ENCODE measurements at regions not wholly inside any gene's neighbourhood (a gene's known extent, or its start where the extent isn't known, plus 50 kb on each side); places are given as distances from the start of the nearest gene placed in this dataset.

DNA sequence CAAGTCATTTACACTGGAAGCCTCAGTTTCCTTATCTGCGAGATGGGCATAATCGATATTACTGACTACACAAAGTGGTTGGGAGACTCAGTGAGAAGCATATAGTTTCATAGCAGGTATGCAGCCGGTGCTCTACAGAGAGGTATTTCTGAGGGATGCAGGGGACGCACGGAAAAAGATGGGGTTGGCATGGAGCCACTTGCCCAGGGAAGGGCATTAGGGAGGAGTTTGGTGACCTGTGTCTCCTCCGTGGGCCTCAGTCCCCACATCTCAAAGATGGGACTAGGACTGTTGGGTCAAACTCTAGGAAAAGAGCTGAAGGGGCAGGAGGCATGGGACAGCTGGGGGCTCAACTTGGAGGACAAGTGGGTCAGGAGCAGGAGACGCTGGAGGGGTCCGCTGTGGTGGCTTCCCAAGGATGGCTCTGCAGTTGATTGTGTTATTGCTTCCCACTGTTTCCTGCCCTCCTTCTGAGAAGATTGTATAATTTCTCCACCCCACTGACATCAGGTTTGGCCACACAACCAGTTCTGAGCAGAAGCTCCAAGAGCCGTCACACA is 158.6 kb upstream of the ALDH1B1 start:
- peaks cover 5% of the 10 kb centered on the region for H3K4me1 ChIP-seq (ENCODE audit: insufficient read depth, low read length)
- peaks cover 94% of the 10 kb centered on the region for H3K27me3 ChIP-seq (ENCODE audit: insufficient read depth, low read length)
- H3K36me3 ChIP-seq (ENCODE audit: insufficient read depth, low read depth, low read length): no peaks in the 10 kb centered on the region
- no peaks in the 10 kb centered on the region for H3K9me3 ChIP-seq (ENCODE audit: insufficient read depth, low read depth, low read length)
- H3K27ac ChIP-seq (ENCODE audit: low read length): no peak overlapping the region
- no peak overlapping the region for H3K4me3 ChIP-seq (ENCODE audit: low read length)
- H3K9ac ChIP-seq (ENCODE audit: low read depth, low read length): no peak overlapping the region

DNA sequence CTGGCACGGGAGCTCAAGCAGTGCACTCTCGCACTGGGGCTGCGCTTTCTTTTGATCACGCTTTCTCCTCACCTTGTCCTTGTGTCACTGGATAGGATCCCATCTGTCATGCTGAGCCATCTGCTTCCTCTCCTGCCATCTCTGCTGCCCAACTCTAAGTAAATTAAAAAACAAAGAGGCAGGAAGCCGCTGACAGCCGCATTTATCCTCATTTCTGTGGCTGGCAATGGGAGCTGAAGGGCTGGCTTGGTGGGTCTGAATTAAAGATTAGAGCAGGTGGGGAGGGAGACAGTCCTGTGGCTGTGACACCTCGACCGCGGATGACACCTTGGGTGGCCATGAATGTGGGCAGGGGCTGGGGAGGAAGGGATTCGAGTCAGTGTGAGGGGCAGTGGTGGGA is 159.2 kb upstream of the ALDH1B1 start:
- no peaks in the 10 kb centered on the region for H3K9me3 ChIP-seq (ENCODE audit: insufficient read depth, low read depth, low read length)
- H3K36me3 ChIP-seq (ENCODE audit: insufficient read depth, low read depth, low read length): no peaks in the 10 kb centered on the region
- no peak overlapping the region for H3K27ac ChIP-seq (ENCODE audit: low read length)
- peaks cover 11% of the 10 kb centered on the region for H3K4me1 ChIP-seq (ENCODE audit: insufficient read depth, low read length)
- H3K27me3 ChIP-seq (ENCODE audit: insufficient read depth, low read length): peaks cover 96% of the 10 kb centered on the region
- no peak overlapping the region for H3K9ac ChIP-seq (ENCODE audit: low read depth, low read length)
- no peak overlapping the region for H3K4me3 ChIP-seq (ENCODE audit: low read length)

DNA sequence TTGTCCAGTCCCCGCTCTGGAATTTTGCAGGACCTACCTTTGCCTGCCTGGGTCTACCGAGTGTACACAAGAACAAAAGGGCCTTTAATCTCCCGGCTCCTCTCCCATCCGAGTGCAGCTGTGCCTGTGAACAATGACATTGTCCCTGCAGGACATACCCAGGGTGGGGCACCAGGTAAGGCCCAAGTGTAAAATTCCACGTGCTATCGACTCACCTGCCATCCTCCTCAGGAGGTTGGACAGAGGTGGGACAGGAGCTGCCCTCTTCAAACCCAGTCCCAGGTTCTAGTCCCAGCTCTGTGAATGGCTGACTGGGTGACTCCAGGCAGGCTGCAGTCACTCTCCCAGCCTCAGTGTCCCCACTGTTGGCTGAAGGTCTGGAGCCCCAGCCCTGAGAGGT is 159.6 kb upstream of the ALDH1B1 start:
- H3K27me3 ChIP-seq (ENCODE audit: insufficient read depth, low read length): peaks cover 96% of the 10 kb centered on the region
- H3K36me3 ChIP-seq (ENCODE audit: insufficient read depth, low read depth, low read length): no peaks in the 10 kb centered on the region
- no peak overlapping the region for H3K9ac ChIP-seq (ENCODE audit: low read depth, low read length)
- H3K27ac ChIP-seq (ENCODE audit: low read length): no peak overlapping the region
- H3K9me3 ChIP-seq (ENCODE audit: insufficient read depth, low read depth, low read length): no peaks in the 10 kb centered on the region
- no peak overlapping the region for H3K4me3 ChIP-seq (ENCODE audit: low read length)
- peaks cover 15% of the 10 kb centered on the region for H3K4me1 ChIP-seq (ENCODE audit: insufficient read depth, low read length)

DNA sequence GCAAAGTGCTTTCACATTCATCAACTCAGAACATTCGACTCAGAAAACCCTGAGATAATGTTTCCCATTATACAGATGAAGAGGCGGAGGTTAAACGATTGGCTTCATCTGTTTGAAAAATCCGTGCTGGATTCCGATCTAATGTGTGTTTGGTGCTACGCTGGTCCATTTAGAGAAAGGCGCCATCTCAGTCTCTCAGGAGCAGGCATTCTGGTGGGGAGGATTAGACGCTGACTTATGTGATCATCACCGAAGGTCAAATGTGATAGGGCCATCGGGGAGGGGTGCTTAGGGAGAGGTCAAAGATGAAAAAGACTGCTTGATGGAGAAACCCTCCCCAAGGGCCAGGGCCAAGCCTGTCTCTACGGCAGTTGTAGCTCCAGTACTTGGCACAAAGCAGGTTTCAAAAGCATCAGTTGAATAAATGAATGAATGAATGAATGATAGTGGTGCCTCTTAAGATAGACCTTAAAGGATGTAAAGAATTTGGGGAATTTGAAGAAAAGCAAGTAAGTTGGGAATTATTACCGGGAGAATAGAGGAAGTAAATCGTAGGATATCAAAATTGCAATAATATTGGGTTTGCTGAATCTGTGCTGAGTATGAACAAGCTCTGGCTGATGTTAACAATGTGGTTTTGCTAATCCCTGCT is 160.6 kb upstream of the SHB start:
- Histone ChIP-seq H3K4me1 (ENCODE audit: insufficient read depth, low read length) (peaks cover 21% of the 10 kb centered on the region), H3K9ac (ENCODE audit: low read depth, low read length) (no peak overlapping the region), H3K36me3 (ENCODE audit: insufficient read depth, low read depth, low read length) (no peaks in the 10 kb centered on the region), H3K27ac (ENCODE audit: low read length) (no peak overlapping the region), H3K4me3 (ENCODE audit: low read length) (no peak overlapping the region), H3K27me3 (ENCODE audit: insufficient read depth, low read length) (peaks cover 92% of the 10 kb centered on the region), H3K9me3 (ENCODE audit: insufficient read depth, low read depth, low read length) (no peaks in the 10 kb centered on the region)

DNA sequence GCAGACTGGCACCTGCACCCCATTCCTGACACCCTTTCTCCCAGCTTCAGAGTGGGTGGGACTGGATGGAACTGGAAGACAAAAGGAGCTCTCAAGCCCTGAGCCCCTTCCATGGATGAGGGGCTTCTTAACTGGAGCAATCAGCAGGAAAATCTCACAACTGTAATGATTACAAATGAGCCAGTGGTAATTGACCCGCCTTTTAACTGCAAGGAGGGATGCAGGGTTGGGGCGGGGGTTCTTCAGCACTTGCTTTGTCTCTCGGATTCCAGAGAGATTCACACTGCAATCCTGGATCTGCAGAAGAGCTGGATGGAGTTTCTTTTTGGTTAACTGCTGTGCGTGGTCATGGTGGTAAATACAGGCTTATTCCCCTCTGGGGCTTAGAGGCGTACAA is 160.1 kb upstream of the SHB start:
- Histone ChIP-seq H3K4me1 (ENCODE audit: insufficient read depth, low read length) (peaks cover 21% of the 10 kb centered on the region), H3K36me3 (ENCODE audit: insufficient read depth, low read depth, low read length) (no peaks in the 10 kb centered on the region), H3K9ac (ENCODE audit: low read depth, low read length) (no peak overlapping the region), H3K4me3 (ENCODE audit: low read length) (no peak overlapping the region), H3K9me3 (ENCODE audit: insufficient read depth, low read depth, low read length) (no peaks in the 10 kb centered on the region), H3K27ac (ENCODE audit: low read length) (no peak overlapping the region), H3K27me3 (ENCODE audit: insufficient read depth, low read length) (peaks cover 92% of the 10 kb centered on the region)

DNA sequence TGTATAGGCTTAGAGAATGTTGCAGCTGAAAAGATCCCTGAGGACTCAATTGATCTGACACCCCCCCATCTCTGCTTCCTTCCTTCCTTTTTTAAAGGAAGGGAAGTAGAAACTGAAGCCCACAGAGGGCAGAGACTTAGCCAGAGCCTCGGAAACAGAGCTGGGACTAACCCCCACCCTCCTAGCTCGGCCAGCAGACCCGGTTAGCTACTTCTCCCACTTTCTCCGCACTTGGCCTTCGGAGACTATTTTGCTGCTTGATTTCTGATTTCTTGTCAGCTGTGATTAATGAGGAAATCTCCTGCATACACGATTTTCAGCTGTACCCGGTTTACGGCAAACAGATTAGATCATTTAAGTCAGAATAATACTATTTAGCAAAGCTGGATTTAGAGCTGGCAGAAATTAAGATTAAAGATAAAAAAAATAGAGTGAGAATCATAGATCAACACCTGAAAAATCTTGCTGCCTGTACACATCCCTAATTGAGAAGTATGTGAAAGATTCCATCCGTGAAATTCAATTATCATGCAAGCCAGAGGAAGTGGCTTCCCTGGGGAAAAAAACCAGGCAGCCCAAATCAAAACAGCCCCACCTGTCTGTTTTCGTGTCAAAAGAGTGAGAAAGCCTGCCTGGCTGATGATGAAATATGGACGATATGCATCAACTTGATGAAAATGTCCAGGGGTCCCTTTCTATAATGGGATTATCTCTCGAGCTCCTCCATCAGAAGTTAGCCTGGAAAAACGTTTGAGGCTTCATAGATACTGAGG is 159.5 kb upstream of the SHB start:
- Histone ChIP-seq H3K9ac (ENCODE audit: low read depth, low read length) (no peak overlapping the region), H3K27ac (ENCODE audit: low read length) (no peak overlapping the region), H3K9me3 (ENCODE audit: insufficient read depth, low read depth, low read length) (no peaks in the 10 kb centered on the region), H3K4me1 (ENCODE audit: insufficient read depth, low read length) (peaks cover 21% of the 10 kb centered on the region), H3K4me3 (ENCODE audit: low read length) (no peak overlapping the region), H3K27me3 (ENCODE audit: insufficient read depth, low read length) (peaks cover 90% of the 10 kb centered on the region), H3K36me3 (ENCODE audit: insufficient read depth, low read depth, low read length) (no peaks in the 10 kb centered on the region)

DNA sequence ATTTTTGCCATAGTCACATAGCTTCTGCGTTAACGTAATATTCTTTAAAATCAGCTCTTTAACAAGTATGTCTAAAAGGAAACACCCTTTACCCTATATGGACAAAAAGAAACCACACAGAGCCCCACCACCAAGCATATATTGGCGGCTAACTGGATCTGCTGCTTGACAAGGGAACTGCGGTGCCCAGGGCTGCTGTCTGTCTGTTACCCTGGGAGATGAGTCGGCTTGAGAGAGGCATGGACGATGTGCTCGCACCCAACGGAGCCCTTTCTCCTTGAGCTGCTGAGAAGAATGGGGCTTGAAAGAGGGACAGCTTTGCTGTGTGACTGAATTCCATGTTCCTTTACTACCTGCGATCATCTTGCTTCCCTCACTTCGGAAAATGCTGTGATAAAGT is 158.6 kb upstream of the SHB start:
- Histone ChIP-seq H3K36me3 (ENCODE audit: insufficient read depth, low read depth, low read length) (no peaks in the 10 kb centered on the region), H3K27me3 (ENCODE audit: insufficient read depth, low read length) (peaks cover 90% of the 10 kb centered on the region), H3K9ac (ENCODE audit: low read depth, low read length) (no peak overlapping the region; the same call in 1 of the 2 replicates), H3K4me3 (ENCODE audit: low read length) (peak overlapping the region; percentile 47; the same call in 1 of the 2 replicates), H3K4me1 (ENCODE audit: insufficient read depth, low read length) (peaks cover 21% of the 10 kb centered on the region), H3K9me3 (ENCODE audit: insufficient read depth, low read depth, low read length) (no peaks in the 10 kb centered on the region), H3K27ac (ENCODE audit: low read length) (no peak overlapping the region)

DNA sequence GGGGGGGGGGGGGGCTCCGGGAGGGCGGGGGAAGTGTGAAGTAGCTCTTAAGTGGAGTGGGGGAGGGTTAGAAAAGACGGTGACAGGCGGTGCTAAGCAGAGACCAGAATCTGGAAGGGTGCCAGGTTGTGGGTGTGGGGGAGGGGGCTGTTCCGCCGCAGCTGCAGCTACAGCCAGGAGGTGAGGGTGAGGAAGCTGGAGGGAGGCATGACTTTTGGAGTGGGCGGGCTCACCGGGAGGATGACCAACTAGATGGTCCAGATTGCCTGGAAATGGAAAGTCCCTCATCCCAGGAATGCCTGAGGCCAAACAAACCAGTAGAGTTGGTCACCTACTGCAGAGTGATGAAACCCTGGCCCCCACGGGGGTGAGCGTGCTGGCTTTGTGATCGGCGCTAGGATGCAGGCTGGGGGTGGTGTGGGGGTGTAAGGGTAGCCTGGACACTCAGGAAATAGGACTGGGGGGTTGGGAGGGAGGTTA is 158.1 kb upstream of the SHB start:
- Histone ChIP-seq H3K4me1 (ENCODE audit: insufficient read depth, low read length) (peaks cover 21% of the 10 kb centered on the region), H3K9me3 (ENCODE audit: insufficient read depth, low read depth, low read length) (no peaks in the 10 kb centered on the region), H3K27ac (ENCODE audit: low read length) (no peak overlapping the region), H3K27me3 (ENCODE audit: insufficient read depth, low read length) (peaks cover 90% of the 10 kb centered on the region), H3K9ac (ENCODE audit: low read depth, low read length) (no peak overlapping the region; the same call in 1 of the 2 replicates), H3K4me3 (ENCODE audit: low read length) (peak overlapping the region; percentile 47; the same call in 1 of the 2 replicates), H3K36me3 (ENCODE audit: insufficient read depth, low read depth, low read length) (no peaks in the 10 kb centered on the region)

DNA sequence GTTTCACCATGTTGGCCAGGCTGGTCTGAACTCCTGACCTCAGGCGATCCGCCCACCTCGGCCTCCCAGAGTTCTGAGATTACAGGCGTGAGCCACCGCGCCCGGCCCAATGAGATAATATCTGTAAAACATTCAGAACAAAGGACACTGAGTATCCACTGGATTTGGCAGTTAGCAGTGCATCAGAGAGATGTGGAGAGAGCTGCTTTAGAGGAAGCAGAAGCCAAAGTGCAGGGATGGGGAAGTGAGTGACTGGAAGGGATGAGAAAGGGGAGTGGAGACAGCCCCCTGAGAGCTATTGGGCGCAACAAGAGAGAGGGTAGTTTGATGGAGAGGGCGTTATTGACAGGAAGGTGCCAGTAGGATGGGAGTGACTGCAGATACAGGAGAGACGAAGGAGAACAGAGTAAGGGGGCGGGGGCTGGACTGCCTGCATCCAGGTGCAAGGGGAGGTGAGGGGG is 157.5 kb upstream of the SHB start:
- H3K9me3 ChIP-seq (ENCODE audit: insufficient read depth, low read depth, low read length): no peaks in the 10 kb centered on the region
- H3K4me1 ChIP-seq (ENCODE audit: insufficient read depth, low read length): peaks cover 21% of the 10 kb centered on the region
- no peak overlapping the region for H3K4me3 ChIP-seq (ENCODE audit: low read length)
- no peak overlapping the region for H3K9ac ChIP-seq (ENCODE audit: low read depth, low read length)
- H3K36me3 ChIP-seq (ENCODE audit: insufficient read depth, low read depth, low read length): no peaks in the 10 kb centered on the region
- H3K27ac ChIP-seq (ENCODE audit: low read length): no peak overlapping the region
- H3K27me3 ChIP-seq (ENCODE audit: insufficient read depth, low read length): peaks cover 90% of the 10 kb centered on the region

DNA sequence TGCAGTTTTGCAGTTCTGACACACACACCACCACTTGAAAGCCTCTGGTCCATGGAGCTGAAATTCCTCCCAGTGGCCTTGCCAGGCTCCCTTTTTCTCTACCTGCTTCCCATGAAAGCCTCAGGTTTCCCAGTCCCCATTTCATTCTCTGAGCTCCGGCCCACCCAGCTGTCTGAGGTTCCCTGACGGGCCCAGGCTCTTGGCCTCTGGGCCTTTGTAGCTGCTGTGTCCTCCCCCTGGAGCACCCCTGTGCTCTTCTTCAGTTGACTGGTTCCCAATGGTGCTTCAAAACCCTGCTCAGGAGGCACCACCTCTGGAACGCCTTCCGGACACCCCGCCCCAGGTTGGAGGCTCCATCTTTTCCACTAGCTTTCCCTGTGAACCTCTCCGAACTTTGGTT is 155.9 kb upstream of the SHB start:
- H3K27ac ChIP-seq (ENCODE audit: low read length): no peak overlapping the region
- no peaks in the 10 kb centered on the region for H3K36me3 ChIP-seq (ENCODE audit: insufficient read depth, low read depth, low read length)
- H3K9me3 ChIP-seq (ENCODE audit: insufficient read depth, low read depth, low read length): no peaks in the 10 kb centered on the region
- peaks cover 91% of the 10 kb centered on the region for H3K27me3 ChIP-seq (ENCODE audit: insufficient read depth, low read length)
- no peak overlapping the region for H3K4me3 ChIP-seq (ENCODE audit: low read length)
- H3K9ac ChIP-seq (ENCODE audit: low read depth, low read length): no peak overlapping the region
- H3K4me1 ChIP-seq (ENCODE audit: insufficient read depth, low read length): peaks cover 21% of the 10 kb centered on the region

DNA sequence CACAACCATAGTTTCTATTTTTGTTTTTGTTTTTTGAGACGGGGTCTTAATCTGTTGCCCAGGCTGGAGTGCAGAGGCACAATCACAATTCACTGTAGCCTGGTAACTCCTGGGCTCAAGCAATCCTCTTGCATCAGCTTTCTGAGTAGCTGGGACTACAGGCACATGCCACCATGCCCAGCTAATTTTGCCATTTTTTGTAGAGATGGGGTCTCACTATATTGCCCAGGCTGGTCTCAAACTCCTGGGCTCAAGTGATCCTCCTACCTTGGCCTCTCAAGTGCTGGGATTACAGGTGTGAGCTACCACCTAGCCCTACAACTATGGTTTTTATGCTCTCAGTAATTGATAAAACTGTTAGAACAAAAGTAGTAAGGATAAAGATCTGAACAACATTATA is 147.5 kb upstream of the SHB start:
- Histone ChIP-seq H3K4me3 (ENCODE audit: low read length) (no peak overlapping the region), H3K27ac (ENCODE audit: low read length) (no peak overlapping the region), H3K27me3 (ENCODE audit: insufficient read depth, low read length) (peaks cover 100% of the 10 kb centered on the region), H3K36me3 (ENCODE audit: insufficient read depth, low read depth, low read length) (no peaks in the 10 kb centered on the region), H3K9me3 (ENCODE audit: insufficient read depth, low read depth, low read length) (no peaks in the 10 kb centered on the region), H3K4me1 (ENCODE audit: insufficient read depth, low read length) (peaks cover 9% of the 10 kb centered on the region; the same call in 1 of the 2 replicates), H3K9ac (ENCODE audit: low read depth, low read length) (no peak overlapping the region)
